H1 (cell line): ENCODE measurements at regions not wholly inside any gene's neighbourhood (a gene's known extent, or its start where the extent isn't known, plus 50 kb on each side); places are given as distances from the start of the nearest gene placed in this dataset.

Experiments used
- CTCF ChIA-PET: fragments of 300-600 bp; sonication (Branson Sonifier 250); formaldehyde crosslinking; loops from one replicate; lab custom pipeline; 2021; ENCODE audit not compliant: partially characterized antibody; lab: Charles Lee
- POLR2A ChIA-PET: fragments of 300-600 bp; sonication (Branson Sonifier 250); formaldehyde crosslinking; loops from one replicate; lab custom pipeline; 2021; ENCODE audit warnings: inconsistent platforms; ENCODE audit not compliant: partially characterized antibody; lab: Charles Lee
- DNase-seq, 2 experiments: peaks; one replicate each; pipeline versions ENCODE4 v3.0.0 to v3.0.0-alpha.2; 2010 to 2022; ENCODE audit warnings: low spot score in 2 of 2, low read depth in 1 of 2, mixed read lengths in 1 of 2
- FAIRE-seq: peaks from 2 replicates; lab custom pipeline; 2011; peaks lifted over from hg19 to GRCh38; lab: Jason Lieb, UNC
- H2AFZ ChIP-seq: 2 replicates; pipeline ENCODE4 v1.8.1; 2012; ENCODE audit warnings: low read length, inconsistent platforms
- H2AK5ac ChIP-seq: 2 replicates; pipeline ENCODE4 v1.6.1; 2013; ENCODE audit warnings: low read depth, low read length
- H2BK120ac ChIP-seq: replicated peaks from 2 replicates; pipeline ENCODE3; 2013; ENCODE audit warnings: low read depth, low read length, inconsistent platforms
- H2BK12ac ChIP-seq: 2 replicates; pipeline ENCODE4 v1.6.1; 2013; ENCODE audit warnings: low read depth, low read length
- H2BK15ac ChIP-seq: 2 replicates; pipeline ENCODE4 v1.6.1; 2013; ENCODE audit warnings: low read length
- H2BK20ac ChIP-seq: 2 replicates; pipeline ENCODE4 v1.6.1; 2013; ENCODE audit warnings: low read length
- H2BK5ac ChIP-seq: 2 replicates; pipeline ENCODE4 v1.6.1; 2013; ENCODE audit warnings: low read depth, low read length
- H3K14ac ChIP-seq: 2 replicates; pipeline ENCODE4 v1.6.1; 2013; ENCODE audit warnings: inconsistent platforms; ENCODE audit not compliant: insufficient read length
- H3K18ac ChIP-seq: 2 replicates; pipeline ENCODE4 v1.6.1; 2013; ENCODE audit warnings: low read length; ENCODE audit errors: extremely low read depth
- H3K23ac ChIP-seq: 2 replicates; pipeline ENCODE4 v1.6.1; 2013; ENCODE audit warnings: inconsistent platforms; ENCODE audit not compliant: insufficient read length
- H3K23me2 ChIP-seq: 2 replicates; pipeline ENCODE4 v1.6.1; 2013; ENCODE audit warnings: low read depth, low read length
- H3K27ac ChIP-seq: 2 replicates; pipeline ENCODE4 v1.6.1; 2011; ENCODE audit warnings: low read depth, low read length, inconsistent platforms
- H3K27me3 ChIP-seq, 4 experiments: replicated peaks in 1 of 4; 1 replicate in 1 of 4; 2 replicates in 3 of 4; pipeline versions ENCODE4 v1.6.1 to v1.8.1; 2011 to 2013; ENCODE audit warnings: low read length in 3 of 4, mild to moderate bottlenecking in 3 of 4, inconsistent platforms in 2 of 4, mixed read lengths in 2 of 4, moderate library complexity in 1 of 4; ENCODE audit not compliant: control insufficient read depth in 3 of 4, insufficient read depth in 3 of 4; ENCODE audit errors: extremely low read depth in 1 of 4
- H3K36me3 ChIP-seq, 4 experiments: 2 replicates each; pipeline versions ENCODE4 v1.6.1 to v1.8.1; 2011 to 2013; ENCODE audit warnings: mild to moderate bottlenecking in 4 of 4, low read length in 3 of 4, moderate library complexity in 2 of 4, control low read depth in 1 of 4, inconsistent platforms in 1 of 4; ENCODE audit not compliant: insufficient read depth in 4 of 4, control insufficient read depth in 2 of 4
- H3K4ac ChIP-seq: replicated peaks from 2 replicates; pipeline ENCODE3; 2013; ENCODE audit warnings: low read length, low read depth, mixed read lengths, inconsistent platforms; ENCODE audit not compliant: insufficient read length
- H3K4me1 ChIP-seq, 4 experiments: replicated peaks in 1 of 4; 1 replicate in 1 of 4; 2 replicates in 3 of 4; pipeline versions ENCODE4 v1.6.1 to v1.8.1; 2011 to 2013; ENCODE audit warnings: low read length in 3 of 4, inconsistent platforms in 2 of 4, mixed read lengths in 1 of 4; ENCODE audit not compliant: insufficient read depth in 4 of 4, control insufficient read depth in 3 of 4
- H3K4me2 ChIP-seq, 2 experiments: 2 replicates each; pipeline versions ENCODE4 v1.6.1 to v1.8.1; 2011 to 2013; ENCODE audit warnings: low read depth in 2 of 2, low read length in 2 of 2, control low read depth in 1 of 2, inconsistent platforms in 1 of 2, mild to moderate bottlenecking in 1 of 2; ENCODE audit not compliant: insufficient read depth in 1 of 2
- H3K4me3 ChIP-seq, 4 experiments: fragments of 200-600, 300-600 bp in 1 of 4; sonication (generic), shearing (Covaris generic), sonication (Bioruptor Twin) in 1 of 4; 2 replicates each; pipeline versions ENCODE4 v1.5.1 to v1.8.1; 2011 to 2016; ENCODE audit warnings: low read length in 4 of 4, low read depth in 3 of 4, control low read depth in 2 of 4, inconsistent platforms in 2 of 4, mild to moderate bottlenecking in 2 of 4, mixed read lengths in 1 of 4, moderate library complexity in 1 of 4; ENCODE audit not compliant: insufficient read depth in 2 of 4; ENCODE audit errors: extremely low read depth in 1 of 4
- H3K56ac ChIP-seq: replicated peaks from 2 replicates; pipeline ENCODE3; 2013; ENCODE audit warnings: low read depth, mild to moderate bottlenecking, mixed read lengths, low read length, inconsistent platforms; ENCODE audit not compliant: insufficient read length
- H3K79me1 ChIP-seq: 2 replicates; pipeline ENCODE4 v1.6.1; 2013; ENCODE audit warnings: low read depth, low read length, control low read depth
- H3K79me2 ChIP-seq, 2 experiments: 2 replicates each; pipeline versions ENCODE4 v1.6.1 to v1.8.1; 2012 to 2013; ENCODE audit warnings: low read length in 2 of 2, mild to moderate bottlenecking in 2 of 2, inconsistent platforms in 1 of 2; ENCODE audit not compliant: insufficient read depth in 2 of 2, control insufficient read depth in 1 of 2
- H3K9ac ChIP-seq, 4 experiments: replicated peaks in 1 of 4; 1 replicate in 1 of 4; 2 replicates in 3 of 4; pipeline versions ENCODE4 v1.6.1 to v1.8.1; 2011 to 2013; ENCODE audit warnings: low read depth in 3 of 4, low read length in 3 of 4, control low read depth in 2 of 4, mild to moderate bottlenecking in 2 of 4, moderate library complexity in 2 of 4, inconsistent platforms in 1 of 4; ENCODE audit errors: extremely low read depth in 1 of 4
- H3K9me3 ChIP-seq, 2 experiments: 2 replicates each; pipeline versions ENCODE4 v1.6.1 to v1.8.1; 2012 to 2013; ENCODE audit warnings: mild to moderate bottlenecking in 2 of 2, moderate library complexity in 2 of 2, control low read depth in 1 of 2, inconsistent platforms in 1 of 2, low read depth in 1 of 2, low read length in 1 of 2, mixed read lengths in 1 of 2; ENCODE audit not compliant: insufficient read depth in 2 of 2
- H4K20me1 ChIP-seq, 2 experiments: replicated peaks in 1 of 2; 2 replicates each; pipeline versions ENCODE3 to v1.8.1; 2011 to 2013; ENCODE audit warnings: inconsistent platforms in 2 of 2, low read length in 2 of 2, mild to moderate bottlenecking in 1 of 2; ENCODE audit not compliant: insufficient read depth in 2 of 2, control insufficient read depth in 1 of 2
- H4K5ac ChIP-seq: 2 replicates; pipeline ENCODE4 v1.6.1; 2013; ENCODE audit warnings: low read length, low read depth, mixed read lengths, inconsistent platforms; ENCODE audit not compliant: insufficient read length
- H4K8ac ChIP-seq: 2 replicates; pipeline ENCODE4 v1.8.0; 2013; ENCODE audit warnings: mild to moderate bottlenecking, moderate library complexity, low read length, inconsistent platforms; ENCODE audit not compliant: insufficient read depth; ENCODE audit errors: extremely low read depth
- H4K91ac ChIP-seq: replicated peaks from 2 replicates; pipeline ENCODE3; 2013; ENCODE audit warnings: low read length, mixed read lengths, inconsistent platforms; ENCODE audit not compliant: insufficient read length
- BRCA1 ChIP-seq: IDR thresholded peaks from 2 replicates; pipeline ENCODE4 v1.6.1; 2012; ENCODE audit warnings: low read depth, low read length, improper control_type of control experiment
- CEBPB ChIP-seq: IDR thresholded peaks from 2 replicates; pipeline ENCODE4 v1.6.1; 2012; ENCODE audit warnings: low read depth, low read length
- CHD1 ChIP-seq: IDR thresholded peaks from 2 replicates; pipeline ENCODE4 v1.6.1; 2012; ENCODE audit warnings: low read depth, low read length, improper control_type of control experiment
- CREB1 ChIP-seq: IDR thresholded peaks from 2 replicates; pipeline ENCODE4 v1.6.1; 2012; ENCODE audit warnings: inconsistent platforms
- CTBP2 ChIP-seq: IDR thresholded peaks from 2 replicates; pipeline ENCODE4 v1.7.0; 2011; ENCODE audit warnings: borderline replicate concordance, mild to moderate bottlenecking, moderate library complexity, mixed read lengths, low read length; ENCODE audit not compliant: insufficient read depth, insufficient read length
- CTCF ChIP-seq, 3 experiments: IDR thresholded peaks; 1 replicate in 2 of 3; 2 replicates in 1 of 3; pipeline versions ENCODE4 v1.5.1 to v1.6.1; 2011; ENCODE audit warnings: low read length in 3 of 3, mild to moderate bottlenecking in 3 of 3, inconsistent platforms in 2 of 3, low read depth in 1 of 3, moderate library complexity in 1 of 3; ENCODE audit not compliant: insufficient read depth in 1 of 3; ENCODE audit errors: control extremely low read depth in 1 of 3
- E2F6 ChIP-seq: IDR thresholded peaks from 2 replicates; pipeline ENCODE4 v1.6.1; 2012; ENCODE audit warnings: inconsistent platforms
- NANOG ChIP-seq: IDR thresholded peaks from 2 replicates; pipeline ENCODE4 v1.6.1; 2011; ENCODE audit warnings: low read length, low read depth, mild to moderate bottlenecking, inconsistent platforms; ENCODE audit not compliant: insufficient read depth, poor library complexity, severe bottlenecking
- POLR2AphosphoS5 ChIP-seq: IDR thresholded peaks from 2 replicates; pipeline ENCODE4 v1.6.1; 2011; ENCODE audit warnings: low read depth, low read length
- RAD21 ChIP-seq, 2 experiments: IDR thresholded peaks in 1 of 2; conservative IDR thresholded peaks in 1 of 2; 2 replicates each; pipeline ENCODE4 v1.6.1; 2011; ENCODE audit warnings: low read depth in 2 of 2, low read length in 2 of 2, improper control_type of control experiment in 1 of 2, inconsistent platforms in 1 of 2, mild to moderate bottlenecking in 1 of 2, moderate library complexity in 1 of 2
- RXRA ChIP-seq: IDR thresholded peaks from 2 replicates; pipeline ENCODE4 v1.6.1; 2011; ENCODE audit warnings: low read depth, mild to moderate bottlenecking, low read length, moderate library complexity; ENCODE audit not compliant: insufficient read depth
- SP2 ChIP-seq: IDR thresholded peaks from 2 replicates; pipeline ENCODE4 v1.6.1; 2012; ENCODE audit warnings: mild to moderate bottlenecking, low read length, inconsistent platforms
- WGBS, 2 experiments: shearing (Covaris generic) in 1 of 2; methylation state at CpG; one replicate each; pipeline versions ENCODE4 v1.1.6 to v1.1.7; 2013 to 2015; ENCODE audit warnings: low lambda C conversion rate in 2 of 2, mixed read lengths in 2 of 2, inconsistent platforms in 1 of 2, low coverage in 1 of 2, missing lambda C conversion rate in 1 of 2; ENCODE audit not compliant: insufficient replicate concordance in 2 of 2, insufficient coverage in 1 of 2, insufficient read length in 1 of 2; ENCODE audit errors: extremely low coverage in 1 of 2, missing lambda C conversion rate in 1 of 2; 5-methylcytosine and 5-hydroxymethylcytosine counted together

GRCh38 chr20:62561948-62562347, 80.4 kb upstream of the SLCO4A1 start:
- Histone ChIP-seq H4K5ac (no peak overlapping the region), H3K4me2 (no peak overlapping the region), H4K8ac (no peak overlapping the region), H3K4me1 (no peaks in the 10 kb centered on the region; a peak in 1 of 7 replicates), H3K56ac (no peak overlapping the region), H2AFZ (no peak overlapping the region), H2BK15ac (no peak overlapping the region), H2BK12ac (no peak overlapping the region), H3K9me3 (no peaks in the 10 kb centered on the region), H4K91ac (no peak overlapping the region), H3K14ac (no peak overlapping the region), H3K9ac (no peak overlapping the region), H3K23me2 (no peaks in the 10 kb centered on the region), H3K79me1 (no peaks in the 10 kb centered on the region; the same call in 1 of the 2 replicates), H3K27me3 (no peaks in the 10 kb centered on the region), H3K18ac (no peak overlapping the region), H4K20me1 (no peaks in the 10 kb centered on the region), H3K36me3 (no peaks in the 10 kb centered on the region), H3K4ac (no peak overlapping the region), H2BK120ac (no peak overlapping the region), H2AK5ac (no peak overlapping the region), H3K4me3 (no peak overlapping the region), H3K79me2 (no peaks in the 10 kb centered on the region), H3K27ac (no peak overlapping the region), H3K23ac (no peak overlapping the region), H2BK20ac (no peak overlapping the region), H2BK5ac (no peak overlapping the region)
- DNase-seq (no peak), FAIRE-seq (no peak)
- ChIA-PET POLR2A (no interaction called here), CTCF (interaction anchor here (1.0 to 3.6 kb wide), 4 partner anchors 9 to 55 kb away, joined by 3 to 12 read pairs (median 4); no protein-coding TSS in a partner anchor)
- 85% methylated on average over 16 of the region's 16 CpGs; no CpG with 5 or more reads in 1 of the 2 experiments for WGBS, 2 experiments
- no peak for TF ChIP-seq CHD1
- no peak for TF ChIP-seq SP2
- no peak for TF ChIP-seq CEBPB
- TF ChIP-seq E2F6: no peak
- no peak for TF ChIP-seq CTCF (IDR thresholded peaks at IDR 0.05; ENCODE audit: control extremely low read depth in 1 of 3, insufficient read depth in 1 of 3, low read depth in 1 of 3, low read length in 3 of 3)
- TF ChIP-seq POLR2AphosphoS5: no peak
- TF ChIP-seq RAD21 (IDR thresholded peaks at IDR 0.05 in 1 of 2, conservative IDR thresholded peaks at IDR 0.05 in 1 of 2; ENCODE audit: low read depth in 2 of 2, low read length in 2 of 2): no peak
- no peak for TF ChIP-seq NANOG
- no peak for TF ChIP-seq CREB1
- no peak for TF ChIP-seq BRCA1
- TF ChIP-seq CTBP2: no peak
- TF ChIP-seq RXRA: no peak
